ENCODE measurements at regions not wholly inside any gene's neighbourhood (a gene's known extent, or its start where the extent isn't known, plus 50 kb on each side); places are given as distances from the start of the nearest gene placed in this dataset.
"Not testable (repeated sequence)": the region's sequence is repeated elsewhere in the genome, so short reads cannot be mapped to it uniquely, and the experiment has no call there.

DNA sequence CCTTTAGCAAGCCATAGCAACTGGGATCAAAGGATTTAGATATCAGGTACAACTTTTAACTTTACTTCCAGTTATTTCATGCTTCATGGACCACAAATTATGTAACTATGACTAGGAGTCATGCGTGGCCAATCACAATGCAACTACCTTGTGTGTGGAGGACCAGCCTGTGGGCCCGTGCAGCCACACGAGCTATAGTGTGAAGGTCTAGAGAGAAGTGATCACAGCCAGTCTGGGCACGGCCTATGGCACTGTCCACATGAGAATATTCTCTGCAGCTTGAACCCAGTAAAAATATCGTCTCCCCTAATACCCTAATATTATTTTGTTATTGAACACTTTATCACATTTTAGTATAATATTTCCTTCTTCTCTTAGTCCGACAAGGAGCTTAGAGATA lies 464.9 kb upstream of the MIR17HG start:
- DNase-seq (ENCODE audit: low spot score): no peak

DNA sequence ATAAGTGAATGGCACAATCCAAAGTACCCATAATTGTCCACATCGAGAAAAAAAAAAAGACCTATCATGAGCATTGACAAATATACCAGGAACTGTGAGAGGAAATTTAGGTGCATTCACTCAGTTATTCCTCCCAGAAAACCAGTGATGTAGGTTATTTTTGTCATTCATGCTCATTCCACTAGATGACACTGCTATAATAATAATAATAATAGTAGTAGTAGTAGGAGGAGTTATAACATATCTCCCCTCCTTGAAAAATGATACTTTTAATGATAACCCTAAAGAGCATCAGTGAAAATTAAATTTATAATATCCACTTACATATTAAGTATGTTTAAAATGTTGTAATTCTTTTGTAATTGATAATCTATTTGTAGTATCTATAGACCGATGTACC lies 463.9 kb upstream of the MIR17HG start:
- no peak for DNase-seq (ENCODE audit: low spot score)

DNA sequence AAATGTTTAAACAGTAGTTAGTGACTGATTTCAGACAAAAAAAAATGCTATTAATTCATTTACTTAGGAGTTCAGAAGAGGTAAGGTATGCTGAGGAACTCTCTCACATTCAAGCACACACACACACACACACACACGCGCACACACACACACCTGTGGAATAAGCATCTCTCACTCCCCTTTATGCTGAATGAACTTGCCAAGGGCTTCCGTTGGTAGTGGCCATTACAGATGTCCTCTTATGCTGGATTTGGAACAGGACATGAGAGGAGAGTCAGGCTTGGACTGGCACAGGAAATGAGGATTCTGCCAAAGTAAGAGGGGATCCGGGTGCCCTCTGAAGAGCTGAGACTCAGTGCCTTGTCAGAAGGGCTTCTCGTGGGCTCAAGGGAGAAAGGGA lies 463.4 kb upstream of the MIR17HG start:
- no peak for DNase-seq (ENCODE audit: low spot score)

DNA sequence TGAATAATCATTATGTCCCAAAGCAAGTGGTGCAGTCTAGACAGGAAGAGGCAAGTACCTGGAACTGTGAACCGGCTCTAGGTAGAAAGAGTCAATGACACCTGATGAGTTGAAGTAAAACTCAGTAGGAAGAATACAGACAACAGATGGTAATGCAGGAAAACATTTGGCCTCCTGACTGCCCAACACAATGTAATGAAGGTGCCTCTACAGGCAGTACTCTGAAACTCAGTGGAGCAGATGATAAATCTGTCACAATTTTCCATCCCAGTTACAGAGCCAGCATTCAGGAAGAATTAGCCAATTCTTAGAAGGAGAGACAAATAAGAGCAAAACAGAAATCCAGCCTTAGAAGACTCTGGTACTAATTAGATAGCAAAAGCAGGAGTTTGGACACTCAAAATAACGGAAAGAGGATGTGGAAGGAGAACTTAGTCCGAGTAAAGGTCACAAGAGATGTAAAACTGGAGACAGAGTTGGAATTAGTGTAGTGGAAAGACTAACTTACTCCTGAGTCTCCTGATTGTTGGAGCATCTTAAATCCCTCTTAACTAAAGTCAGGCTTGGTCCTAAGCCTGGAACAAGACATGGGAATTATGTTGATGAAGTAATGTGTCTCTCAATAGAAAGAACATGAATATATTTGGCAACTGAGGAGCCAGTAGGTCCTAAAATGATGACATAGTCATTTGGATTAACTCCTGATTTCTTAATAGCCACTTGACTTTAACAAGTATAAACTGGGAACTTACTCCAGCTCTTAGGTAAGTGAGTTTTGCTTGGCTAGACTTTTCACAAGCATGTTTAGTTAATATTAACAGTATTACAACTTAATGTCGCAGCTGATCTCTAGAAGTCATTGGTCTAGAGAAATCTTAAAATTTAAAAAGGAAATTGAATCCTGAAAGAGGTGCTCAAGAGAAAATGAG lies 457.3 kb upstream of the MIR17HG start:
- no peak for DNase-seq (ENCODE audit: low spot score)

DNA sequence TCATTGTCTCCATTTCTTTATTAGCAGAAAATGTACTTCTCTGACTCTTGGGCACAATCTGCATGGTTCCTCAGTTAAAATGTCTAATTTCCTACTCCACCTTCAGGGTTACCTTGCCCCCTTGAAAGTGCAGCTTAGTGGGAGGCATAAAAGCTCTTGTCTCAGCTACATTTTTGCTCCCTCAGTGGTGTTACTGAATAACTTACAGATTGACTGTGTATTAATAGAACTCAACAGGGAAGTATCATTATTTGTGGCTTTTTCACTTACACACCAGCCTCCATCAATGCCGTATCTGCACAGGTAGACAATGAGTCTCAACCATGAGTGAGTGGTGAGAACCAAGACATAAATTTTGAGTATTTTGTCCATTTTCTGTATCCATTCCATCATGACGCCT lies 456.2 kb upstream of the MIR17HG start:
- no peak for DNase-seq (ENCODE audit: low spot score)

DNA sequence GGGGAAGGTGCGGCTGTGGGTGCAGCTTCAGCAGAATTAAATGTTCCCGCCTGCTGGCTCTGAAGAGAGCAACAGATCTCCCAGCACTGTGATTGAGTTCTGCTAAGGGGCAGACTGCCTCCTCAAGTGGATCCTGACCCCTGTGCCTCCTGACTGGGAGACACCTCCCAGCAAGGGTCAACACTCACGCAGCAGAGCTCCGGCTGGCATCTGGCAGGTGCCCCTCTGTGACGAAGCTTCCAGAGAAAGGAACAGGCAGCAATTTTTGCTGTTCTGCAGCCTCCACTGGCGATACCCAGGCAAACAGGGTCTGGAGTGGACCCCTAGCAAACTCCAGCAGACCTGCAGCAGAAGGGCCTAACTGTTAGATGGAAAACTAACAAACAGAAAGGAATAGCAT lies 454.3 kb upstream of the MIR17HG start:
- not testable (repeated sequence) for DNase-seq (ENCODE audit: low spot score)

DNA sequence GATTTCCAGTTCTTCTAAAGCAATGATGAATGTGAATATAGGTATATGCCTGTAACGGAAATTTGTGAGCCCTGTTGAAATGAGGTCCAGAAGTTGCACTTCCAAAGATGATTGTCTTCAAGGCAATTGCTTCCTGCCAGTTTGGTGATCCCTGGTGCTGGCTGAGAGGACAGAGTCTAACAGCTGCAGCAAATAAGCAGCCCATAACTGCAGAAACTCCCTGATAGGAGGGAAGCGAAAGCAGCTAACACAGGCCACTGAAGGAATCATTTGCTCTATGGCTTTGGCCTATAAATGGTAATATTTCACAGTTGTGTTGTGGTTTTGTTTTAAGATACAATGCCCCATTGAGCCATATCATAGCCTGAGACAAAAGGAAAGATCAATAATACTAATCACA lies 451.5 kb upstream of the MIR17HG start:
- no peak for DNase-seq (ENCODE audit: low spot score)

DNA sequence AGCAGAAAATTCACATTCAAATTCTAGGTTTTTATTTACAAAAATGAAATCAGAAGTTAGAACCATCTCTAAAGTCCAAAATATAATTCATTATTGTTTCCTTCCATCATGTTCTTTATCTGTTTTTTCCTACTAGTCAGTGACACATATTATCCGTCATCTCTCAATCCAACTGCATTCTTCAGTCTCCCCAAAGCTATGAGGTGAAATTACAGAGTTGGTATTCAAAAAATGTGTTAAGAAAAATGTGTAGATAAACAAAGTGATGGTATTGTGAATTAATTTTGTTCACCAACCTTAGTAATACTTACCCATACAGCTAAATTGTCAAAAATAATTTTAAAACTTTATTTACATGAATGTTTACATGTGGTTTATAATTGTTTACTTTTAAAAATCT lies 448.7 kb upstream of the MIR17HG start:
- no peak for DNase-seq (ENCODE audit: low spot score)

DNA sequence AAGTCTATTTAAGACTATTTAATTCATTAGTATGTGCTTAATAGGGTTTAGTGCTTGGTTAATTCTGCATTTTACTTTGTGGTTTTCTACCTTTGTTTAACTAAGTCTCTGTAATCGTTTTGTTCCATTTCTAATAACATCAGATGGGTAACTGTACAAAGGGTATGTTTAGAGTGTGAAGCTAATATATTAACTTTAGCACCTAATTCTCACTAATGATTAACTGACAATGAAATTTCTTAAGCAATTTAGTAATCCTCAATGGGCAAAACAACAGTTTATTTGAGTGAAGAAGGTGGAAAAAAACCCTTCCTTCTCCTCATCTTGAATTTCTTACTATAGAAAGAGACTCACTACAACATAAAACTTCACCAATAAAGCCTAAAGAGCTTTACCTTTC lies 448.1 kb upstream of the MIR17HG start:
- no peak for DNase-seq (ENCODE audit: low spot score)

DNA sequence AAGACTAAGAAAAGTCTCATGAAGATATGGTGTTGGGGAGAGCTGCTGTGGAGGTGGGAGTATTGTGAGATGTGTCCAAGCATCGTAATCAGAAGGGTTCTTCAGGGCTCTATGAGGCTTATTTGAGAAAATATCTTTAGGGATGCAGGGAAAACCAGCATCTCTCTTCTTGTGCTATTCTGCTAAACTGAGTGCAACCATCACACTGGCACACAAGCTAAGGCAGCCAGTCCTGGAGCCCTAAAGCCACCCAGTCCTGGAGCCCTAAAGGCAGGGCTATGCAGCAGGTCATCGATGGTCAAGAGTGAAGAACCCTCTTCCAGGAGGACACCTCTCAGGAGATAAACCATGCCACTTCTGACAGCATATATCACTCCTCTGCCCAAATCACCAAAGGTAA lies 445.2 kb upstream of the MIR17HG start:
- no peak for DNase-seq (ENCODE audit: low spot score)

DNA sequence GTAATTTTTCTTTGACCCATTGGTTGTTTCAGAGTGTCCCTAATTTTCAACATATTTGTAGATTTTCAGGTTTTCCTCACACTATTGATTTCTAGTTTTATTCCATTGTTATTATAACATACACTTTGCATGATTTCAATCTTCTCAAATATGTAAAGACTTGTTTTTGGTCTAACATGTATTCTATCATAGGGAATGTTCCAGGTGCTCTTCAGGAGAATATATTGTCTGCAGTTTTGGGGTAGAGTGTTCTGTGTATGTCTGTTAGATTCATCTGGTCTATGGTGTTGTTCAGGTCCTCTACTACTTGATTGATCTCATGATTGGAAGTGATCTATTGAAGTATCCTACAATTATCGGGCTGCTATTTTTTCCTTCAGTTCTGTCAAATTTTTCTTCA lies 440.9 kb upstream of the MIR17HG start:
- no peak for DNase-seq (ENCODE audit: low spot score)

DNA sequence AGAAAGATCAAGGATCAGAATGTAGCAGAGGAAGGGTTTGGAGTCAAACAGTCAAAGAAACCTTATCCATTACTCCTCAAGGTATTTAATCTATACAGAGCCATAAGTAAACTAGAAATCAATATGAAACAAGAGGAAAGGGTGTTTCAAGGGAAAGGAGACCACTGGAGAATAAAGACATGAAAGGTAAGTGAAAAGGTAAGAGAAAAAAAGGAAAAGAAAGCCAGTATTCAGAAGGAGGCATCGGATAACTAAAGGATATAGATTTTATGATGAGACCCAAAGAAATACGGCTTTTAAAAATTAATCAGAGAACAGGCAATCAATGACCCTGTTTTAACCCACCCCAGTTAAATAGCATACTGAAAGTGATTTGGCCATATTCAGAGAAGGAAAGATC lies 438.7 kb upstream of the MIR17HG start:
- DNase-seq (ENCODE audit: low spot score): no peak

DNA sequence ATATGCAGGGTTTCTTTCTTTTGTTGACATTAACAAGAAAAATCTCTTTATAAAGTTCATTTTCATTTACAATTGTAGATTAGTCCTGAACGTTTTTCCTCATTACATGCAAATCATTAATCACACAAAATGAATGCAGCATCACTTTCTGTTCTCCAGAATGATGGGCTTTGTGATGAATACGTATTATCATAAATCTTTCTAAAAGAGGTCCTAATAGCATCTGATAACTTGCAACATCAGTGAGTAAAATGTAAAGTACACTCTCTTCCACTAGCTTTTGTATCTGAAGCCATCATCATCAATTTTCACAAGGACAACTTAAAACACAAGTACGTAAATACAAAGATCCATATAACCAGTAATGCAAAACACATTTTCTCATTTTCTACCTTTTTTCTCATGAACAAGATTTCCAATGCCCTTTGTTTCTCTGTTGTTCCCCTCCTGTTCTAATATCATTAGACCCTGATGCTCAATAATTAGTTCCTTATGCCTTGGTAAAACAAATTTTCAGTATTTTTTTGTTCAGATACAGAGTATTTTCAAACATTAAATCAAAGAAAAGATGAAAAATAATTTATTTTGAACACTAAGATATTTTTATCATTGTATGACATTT lies 437.4 kb upstream of the MIR17HG start:
- no peak for DNase-seq (ENCODE audit: low spot score)

DNA sequence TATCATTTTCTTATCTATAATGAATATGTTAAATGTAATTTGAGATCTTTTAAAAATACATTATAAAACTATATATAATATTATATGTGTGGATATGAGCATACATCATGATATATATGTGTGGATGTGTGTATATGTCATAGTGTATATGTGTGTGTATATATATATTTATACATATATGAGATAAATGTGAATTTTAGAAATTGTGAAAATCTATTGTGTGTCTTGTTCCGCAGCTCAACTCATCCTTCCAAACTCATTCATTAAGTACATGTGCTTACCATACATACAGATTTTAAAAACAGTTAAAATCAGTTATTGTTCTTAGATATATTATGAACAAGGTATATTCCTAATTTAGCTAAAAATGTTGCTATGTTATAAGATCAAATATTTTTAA lies 435.2 kb upstream of the MIR17HG start:
- no peak for DNase-seq (ENCODE audit: low spot score)

DNA sequence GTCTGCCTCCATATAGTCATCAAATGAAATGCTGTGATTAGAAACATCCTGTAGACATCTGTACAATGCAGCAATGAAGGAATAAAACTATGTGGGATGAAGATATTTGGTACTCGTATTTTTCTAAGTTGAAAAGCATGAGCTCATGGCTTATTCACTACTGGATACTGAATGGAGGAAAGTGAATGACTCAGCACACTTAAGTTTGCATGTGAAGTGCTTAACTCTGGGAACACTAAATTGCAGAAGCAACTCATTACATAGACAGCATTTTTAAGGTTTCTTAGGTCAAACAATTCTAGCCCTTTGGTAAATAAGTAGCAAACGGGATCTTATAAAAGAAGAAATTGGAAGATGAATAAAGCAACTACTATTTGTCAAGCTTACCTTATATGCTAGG lies 429.0 kb upstream of the MIR17HG start:
- no peak for DNase-seq (ENCODE audit: low spot score)

DNA sequence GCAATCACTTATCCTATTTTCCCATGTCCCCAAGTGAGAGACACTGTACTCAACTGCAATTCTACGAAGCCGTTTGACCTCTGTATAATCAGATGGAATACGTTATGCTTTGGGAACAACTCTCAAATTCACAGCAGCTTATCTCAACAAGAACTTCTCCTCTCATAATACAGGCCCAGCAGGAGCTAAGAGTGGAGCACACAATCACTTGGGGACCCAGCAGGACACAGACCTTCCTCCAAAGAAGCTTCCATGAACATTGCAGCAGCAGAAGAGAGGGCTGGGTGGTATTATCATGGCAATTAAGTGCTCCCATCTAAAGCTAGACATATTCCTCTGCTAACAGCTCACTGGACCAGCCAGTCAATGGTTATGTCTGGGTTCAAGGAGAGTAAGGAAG lies 428.3 kb upstream of the MIR17HG start:
- DNase-seq (ENCODE audit: low spot score): no peak

DNA sequence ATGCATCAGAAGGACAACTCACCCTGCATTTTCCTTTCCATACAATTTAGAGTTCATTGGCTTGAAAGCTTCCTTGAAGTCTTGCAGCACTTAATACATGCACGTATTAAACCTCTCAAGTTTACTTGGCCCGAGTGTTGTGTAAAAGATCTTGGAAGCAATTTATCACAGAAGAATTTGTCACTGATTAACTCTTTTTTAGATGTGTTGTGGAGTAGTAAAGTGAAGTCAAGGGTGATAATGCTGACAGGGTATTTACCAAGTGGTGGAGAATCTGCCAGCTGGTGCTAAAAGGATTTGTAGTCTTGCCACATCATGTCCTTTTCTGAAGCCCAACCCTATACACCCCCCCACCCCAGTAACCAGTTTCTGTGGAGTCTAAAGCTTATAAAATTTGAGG lies 421.0 kb upstream of the MIR17HG start:
- DNase-seq (ENCODE audit: low spot score): no peak

DNA sequence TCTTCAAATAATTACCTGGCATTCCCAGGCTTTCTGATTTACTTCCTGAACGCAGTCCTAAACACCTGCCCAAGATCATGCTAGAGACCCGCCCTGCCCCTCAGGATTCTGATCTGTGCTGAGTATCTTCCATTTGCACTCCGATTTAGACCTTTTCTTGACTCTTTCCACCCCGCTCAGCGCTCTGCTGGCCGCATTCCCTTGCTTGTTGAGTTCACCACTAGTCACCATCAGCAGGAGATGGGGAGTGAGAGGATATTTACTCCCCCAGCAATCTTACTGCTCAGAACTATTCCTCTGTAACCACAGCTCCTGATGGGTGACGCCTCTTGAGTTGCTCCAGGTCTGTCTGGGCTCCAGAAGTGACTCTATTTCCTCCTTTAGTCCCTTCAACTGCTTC lies 419.4 kb upstream of the MIR17HG start:
- no peak for DNase-seq (ENCODE audit: low spot score)

DNA sequence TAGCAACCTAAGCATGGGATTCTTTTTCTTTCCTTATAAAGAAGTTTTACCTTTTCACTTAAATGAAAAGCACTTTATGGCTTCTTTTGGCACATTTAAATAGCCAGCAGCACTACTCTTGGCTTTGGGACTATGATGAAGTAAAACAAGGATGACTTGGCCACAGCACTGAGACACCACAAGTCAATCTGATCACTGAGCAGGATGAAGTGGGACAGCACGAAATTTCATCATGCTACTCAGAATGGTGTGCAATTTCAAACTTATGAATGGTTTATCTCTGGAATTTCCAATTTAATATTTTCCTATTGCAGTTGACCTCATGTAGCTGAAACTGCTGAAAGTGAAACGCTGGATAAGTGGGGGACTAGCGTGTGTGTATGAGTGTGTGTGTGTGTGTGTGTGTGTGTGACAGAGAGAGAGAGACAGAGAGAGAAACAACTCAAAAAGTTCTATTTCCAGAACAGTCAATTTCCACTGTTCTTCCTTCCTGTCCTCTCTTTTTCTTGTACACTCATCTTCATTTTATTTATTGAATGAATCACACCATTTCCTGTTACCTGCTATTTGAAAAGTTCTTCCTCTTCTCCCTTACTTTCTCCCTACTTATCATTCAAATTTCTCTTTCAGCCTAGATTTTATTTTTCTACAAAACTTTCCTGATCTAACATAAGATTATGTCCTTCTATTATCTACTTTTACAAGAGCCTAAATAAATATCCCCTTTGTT lies 414.2 kb upstream of the MIR17HG start:
- no peak for DNase-seq (ENCODE audit: low spot score)

DNA sequence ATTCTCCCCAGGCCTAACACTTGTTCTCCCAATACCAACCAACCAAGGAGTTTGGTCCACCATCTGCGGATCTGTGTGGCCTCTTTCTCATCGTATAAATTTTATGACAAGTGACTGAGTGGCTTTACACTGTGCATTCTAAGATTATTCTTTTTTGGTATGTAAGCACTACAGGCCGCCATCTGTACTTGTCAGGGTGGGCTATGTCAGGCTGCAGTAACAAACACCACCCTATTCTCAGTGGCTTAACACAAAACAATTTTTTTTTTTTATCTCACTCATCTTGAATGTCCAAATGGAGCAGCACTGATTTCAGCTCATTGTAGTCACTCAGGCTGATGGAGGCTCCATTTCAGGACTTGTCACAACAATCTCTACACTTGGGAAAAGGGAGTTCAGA lies 412.7 kb upstream of the MIR17HG start:
- no peak for DNase-seq (ENCODE audit: low spot score)

DNA sequence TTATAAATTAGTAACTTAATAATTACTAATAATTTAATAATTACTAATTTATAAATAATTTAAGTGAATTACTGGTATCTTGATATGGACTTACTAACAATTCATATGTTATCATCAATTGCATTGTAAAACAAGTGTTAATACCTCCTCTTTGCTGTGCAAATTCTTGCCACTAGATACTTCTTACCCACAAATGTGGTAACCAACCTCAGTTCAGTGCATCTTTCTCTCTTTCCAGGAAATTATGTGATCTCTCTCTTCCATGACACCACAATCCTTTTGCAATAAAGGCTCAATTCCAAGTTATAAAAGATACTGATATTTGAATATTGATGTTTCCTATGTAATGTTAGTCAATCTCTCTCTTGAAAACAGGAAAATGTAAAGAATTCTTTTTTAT lies 408.6 kb upstream of the MIR17HG start:
- DNase-seq (ENCODE audit: low spot score): no peak

DNA sequence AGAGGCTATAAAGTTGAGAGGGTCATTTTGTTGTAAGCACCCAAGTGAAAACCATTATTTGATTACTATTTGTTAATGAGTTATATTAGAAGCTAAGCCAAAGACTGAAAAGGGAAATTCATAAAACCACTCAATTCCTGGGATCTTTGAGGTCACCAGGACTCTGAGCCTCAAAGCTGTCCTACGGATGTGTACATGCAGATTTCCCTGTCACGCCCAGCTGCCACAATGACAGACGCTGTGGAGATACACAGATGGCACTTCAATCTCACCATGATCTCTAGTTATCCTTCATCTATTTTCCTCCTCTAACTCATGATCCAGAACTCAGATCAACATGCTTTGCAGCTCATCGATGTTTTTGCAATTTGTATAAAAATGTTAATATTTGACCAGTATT lies 403.5 kb upstream of the MIR17HG start:
- no peak for DNase-seq (ENCODE audit: low spot score)

DNA sequence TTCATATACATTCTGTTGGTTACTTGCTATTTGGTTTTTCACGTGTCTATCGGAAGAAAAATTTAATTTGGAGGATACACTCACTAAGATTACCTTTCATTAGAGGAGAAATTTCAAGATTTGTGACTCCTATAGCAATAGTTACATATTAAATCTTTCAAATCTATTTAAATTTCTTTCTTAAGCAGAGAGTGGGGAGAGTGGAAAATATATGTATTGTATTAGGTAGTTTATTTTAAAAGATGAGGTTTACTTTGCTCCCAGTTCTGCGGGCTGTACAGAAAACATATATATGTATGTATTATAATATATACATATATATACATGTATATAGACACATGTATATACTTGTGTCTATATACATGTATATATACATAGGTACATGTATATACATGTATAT lies 402.3 kb upstream of the MIR17HG start:
- not testable (repeated sequence) for DNase-seq (ENCODE audit: low spot score)

All from activated CD4-positive, alpha-beta T cell treated with anti-CD3 and anti-CD28 coated beads, Interleukin-2, Interleukin-4, amounts not matched to agents 100 ng/mL and 50 ng/mL, durations not matched to agents 16 hours and 8 hours (primary cell).